ENCODE measurements at regions not wholly inside any gene's neighbourhood (a gene's known extent, or its start where the extent isn't known, plus 50 kb on each side); places are given as distances from the start of the nearest gene placed in this dataset.

GRCh38 chr16:9594047-9594446 is 502.6 kb downstream of the HAPSTR1 start:
- Histone ChIP-seq H3K9me3 (ENCODE audit: insufficient read depth, low read depth, low read length) (peaks cover 4% of the 10 kb centered on the region; the same call in 1 of the 2 replicates), H3K27ac (ENCODE audit: low read depth, low read length) (no peak overlapping the region), H3K4me3 (ENCODE audit: low read length) (no peak overlapping the region), H3K4me1 (ENCODE audit: insufficient read depth, low read length) (no peaks in the 10 kb centered on the region), H3K27me3 (ENCODE audit: insufficient read depth, low read length) (no peaks in the 10 kb centered on the region; the same call in 1 of the 2 replicates), H3K9ac (ENCODE audit: low read depth, low read length) (no peak overlapping the region), H3K36me3 (ENCODE audit: insufficient read depth, low read length) (no peaks in the 10 kb centered on the region)
- 96% methylated on average over 2 of the region's 2 CpGs for WGBS

GRCh38 chr16:9594946-9595345 is 503.5 kb downstream of the HAPSTR1 start:
- H3K9me3 ChIP-seq (ENCODE audit: insufficient read depth, low read depth, low read length): peaks cover 4% of the 10 kb centered on the region; the same call in 1 of the 2 replicates
- H3K36me3 ChIP-seq (ENCODE audit: insufficient read depth, low read length): no peaks in the 10 kb centered on the region
- H3K4me1 ChIP-seq (ENCODE audit: insufficient read depth, low read length): no peaks in the 10 kb centered on the region
- H3K4me3 ChIP-seq (ENCODE audit: low read length): no peak overlapping the region
- H3K27ac ChIP-seq (ENCODE audit: low read depth, low read length): no peak overlapping the region
- WGBS: 88% methylated on average over 1 of the region's 2 CpGs
- H3K9ac ChIP-seq (ENCODE audit: low read depth, low read length): no peak overlapping the region
- no peaks in the 10 kb centered on the region; the same call in 1 of the 2 replicates for H3K27me3 ChIP-seq (ENCODE audit: insufficient read depth, low read length)

GRCh38 chr16:9595393-9595792 is 503.9 kb downstream of the HAPSTR1 start:
- H3K27ac ChIP-seq (ENCODE audit: low read depth, low read length): no peak overlapping the region
- no peaks in the 10 kb centered on the region for H3K4me1 ChIP-seq (ENCODE audit: insufficient read depth, low read length)
- peaks cover 4% of the 10 kb centered on the region; the same call in 1 of the 2 replicates for H3K9me3 ChIP-seq (ENCODE audit: insufficient read depth, low read depth, low read length)
- no peak overlapping the region for H3K9ac ChIP-seq (ENCODE audit: low read depth, low read length)
- 84% methylated on average over 2 of the region's 3 CpGs for WGBS
- no peaks in the 10 kb centered on the region for H3K36me3 ChIP-seq (ENCODE audit: insufficient read depth, low read length)
- H3K4me3 ChIP-seq (ENCODE audit: low read length): no peak overlapping the region
- no peaks in the 10 kb centered on the region; the same call in 1 of the 2 replicates for H3K27me3 ChIP-seq (ENCODE audit: insufficient read depth, low read length)

GRCh38 chr16:9596788-9597187 is 505.3 kb downstream of the HAPSTR1 start:
- H3K36me3 ChIP-seq (ENCODE audit: insufficient read depth, low read length): no peaks in the 10 kb centered on the region
- H3K4me1 ChIP-seq (ENCODE audit: insufficient read depth, low read length): no peaks in the 10 kb centered on the region
- no peak overlapping the region for H3K9ac ChIP-seq (ENCODE audit: low read depth, low read length)
- 95% methylated on average over 3 of the region's 4 CpGs for WGBS
- no peak overlapping the region for H3K27ac ChIP-seq (ENCODE audit: low read depth, low read length)
- no peaks in the 10 kb centered on the region for H3K9me3 ChIP-seq (ENCODE audit: insufficient read depth, low read depth, low read length)
- H3K27me3 ChIP-seq (ENCODE audit: insufficient read depth, low read length): no peaks in the 10 kb centered on the region
- H3K4me3 ChIP-seq (ENCODE audit: low read length): no peak overlapping the region

GRCh38 chr16:9597967-9598730 is 506.7 kb downstream of the HAPSTR1 start:
- no peaks in the 10 kb centered on the region for H3K36me3 ChIP-seq (ENCODE audit: insufficient read depth, low read length)
- WGBS: 95% methylated on average over 9 of the region's 9 CpGs
- no peaks in the 10 kb centered on the region; the same call in 1 of the 2 replicates for H3K4me1 ChIP-seq (ENCODE audit: insufficient read depth, low read length)
- H3K27ac ChIP-seq (ENCODE audit: low read depth, low read length): no peak overlapping the region
- H3K9ac ChIP-seq (ENCODE audit: low read depth, low read length): no peak overlapping the region
- H3K4me3 ChIP-seq (ENCODE audit: low read length): no peak overlapping the region
- H3K9me3 ChIP-seq (ENCODE audit: insufficient read depth, low read depth, low read length): no peaks in the 10 kb centered on the region
- H3K27me3 ChIP-seq (ENCODE audit: insufficient read depth, low read length): no peaks in the 10 kb centered on the region

GRCh38 chr16:9598731-9599083 is 507.3 kb downstream of the HAPSTR1 start:
- H3K27me3 ChIP-seq (ENCODE audit: insufficient read depth, low read length): no peaks in the 10 kb centered on the region
- H3K36me3 ChIP-seq (ENCODE audit: insufficient read depth, low read length): no peaks in the 10 kb centered on the region
- no peaks in the 10 kb centered on the region; the same call in 1 of the 2 replicates for H3K4me1 ChIP-seq (ENCODE audit: insufficient read depth, low read length)
- 86% methylated on average over 3 of the region's 3 CpGs for WGBS
- H3K9ac ChIP-seq (ENCODE audit: low read depth, low read length): no peak overlapping the region
- H3K9me3 ChIP-seq (ENCODE audit: insufficient read depth, low read depth, low read length): no peaks in the 10 kb centered on the region
- H3K4me3 ChIP-seq (ENCODE audit: low read length): no peak overlapping the region
- H3K27ac ChIP-seq (ENCODE audit: low read depth, low read length): no peak overlapping the region

GRCh38 chr16:9599415-9600120 is 508.1 kb downstream of the HAPSTR1 start:
- Histone ChIP-seq H3K27ac (ENCODE audit: low read depth, low read length) (no peak overlapping the region), H3K9me3 (ENCODE audit: insufficient read depth, low read depth, low read length) (no peaks in the 10 kb centered on the region), H3K4me3 (ENCODE audit: low read length) (no peak overlapping the region), H3K4me1 (ENCODE audit: insufficient read depth, low read length) (no peaks in the 10 kb centered on the region; the same call in 1 of the 2 replicates), H3K36me3 (ENCODE audit: insufficient read depth, low read length) (no peaks in the 10 kb centered on the region), H3K9ac (ENCODE audit: low read depth, low read length) (no peak overlapping the region), H3K27me3 (ENCODE audit: insufficient read depth, low read length) (no peaks in the 10 kb centered on the region)
- 96% methylated on average over 8 of the region's 8 CpGs for WGBS

- Histone ChIP-seq H3K4me3 (ENCODE audit: low read length) (no peak overlapping the region), H3K36me3 (ENCODE audit: insufficient read depth, low read length) (no peaks in the 10 kb centered on the region), H3K27me3 (ENCODE audit: insufficient read depth, low read length) (no peaks in the 10 kb centered on the region), H3K9me3 (ENCODE audit: insufficient read depth, low read depth, low read length) (no peaks in the 10 kb centered on the region), H3K4me1 (ENCODE audit: insufficient read depth, low read length) (no peaks in the 10 kb centered on the region; the same call in 1 of the 2 replicates), H3K9ac (ENCODE audit: low read depth, low read length) (no peak overlapping the region), H3K27ac (ENCODE audit: low read depth, low read length) (no peak overlapping the region)
- WGBS: 90% methylated on average over 4 of the region's 4 CpGs
Measured at GRCh38 chr16:9602189-9602588, 510.7 kb downstream of the HAPSTR1 start.

- Histone ChIP-seq H3K9me3 (ENCODE audit: insufficient read depth, low read depth, low read length) (no peaks in the 10 kb centered on the region), H3K36me3 (ENCODE audit: insufficient read depth, low read length) (no peaks in the 10 kb centered on the region), H3K27me3 (ENCODE audit: insufficient read depth, low read length) (no peaks in the 10 kb centered on the region), H3K9ac (ENCODE audit: low read depth, low read length) (no peak overlapping the region), H3K4me1 (ENCODE audit: insufficient read depth, low read length) (no peaks in the 10 kb centered on the region; the same call in 1 of the 2 replicates), H3K27ac (ENCODE audit: low read depth, low read length) (no peak overlapping the region), H3K4me3 (ENCODE audit: low read length) (no peak overlapping the region)
- 93% methylated on average over 6 of the region's 7 CpGs for WGBS
Measured at GRCh38 chr16:9603316-9603715, 511.9 kb downstream of the HAPSTR1 start.

GRCh38 chr16:9607515-9608230 is 516.2 kb downstream of the HAPSTR1 start:
- Histone ChIP-seq H3K9me3 (ENCODE audit: insufficient read depth, low read depth, low read length) (no peaks in the 10 kb centered on the region), H3K27ac (ENCODE audit: low read depth, low read length) (no peak overlapping the region), H3K4me1 (ENCODE audit: insufficient read depth, low read length) (peaks cover 4% of the 10 kb centered on the region; the same call in 1 of the 2 replicates), H3K27me3 (ENCODE audit: insufficient read depth, low read length) (no peaks in the 10 kb centered on the region), H3K9ac (ENCODE audit: low read depth, low read length) (no peak overlapping the region), H3K36me3 (ENCODE audit: insufficient read depth, low read length) (no peaks in the 10 kb centered on the region), H3K4me3 (ENCODE audit: low read length) (no peak overlapping the region)
- WGBS: 100% methylated on average over 1 of the region's 2 CpGs

- WGBS: 92% methylated on average over 5 of the region's 5 CpGs
- no peak overlapping the region for H3K27ac ChIP-seq (ENCODE audit: low read depth, low read length)
- H3K9ac ChIP-seq (ENCODE audit: low read depth, low read length): no peak overlapping the region
- H3K4me3 ChIP-seq (ENCODE audit: low read length): no peak overlapping the region
- H3K36me3 ChIP-seq (ENCODE audit: insufficient read depth, low read length): no peaks in the 10 kb centered on the region
- H3K27me3 ChIP-seq (ENCODE audit: insufficient read depth, low read length): no peaks in the 10 kb centered on the region
- H3K4me1 ChIP-seq (ENCODE audit: insufficient read depth, low read length): peaks cover 5% of the 10 kb centered on the region; the same call in 1 of the 2 replicates
- H3K9me3 ChIP-seq (ENCODE audit: insufficient read depth, low read depth, low read length): no peaks in the 10 kb centered on the region
Measured at GRCh38 chr16:9610727-9611126, 519.3 kb downstream of the HAPSTR1 start.

Measured in HUES64 (cell line).